Mesothelial cell of epicardium (in vitro differentiated cells): ENCODE measurements at regions not wholly inside any gene's neighbourhood (a gene's known extent, or its start where the extent isn't known, plus 50 kb on each side); places are given as distances from the start of the nearest gene placed in this dataset.

Experiments
- DNase-seq, 2 experiments: peaks; one replicate each; pipeline ENCODE4 v3.0.0; 2021; ENCODE audit warnings: low spot score in 2 of 2; ENCODE audit not compliant: unreplicated experiment in 2 of 2
- H3K27ac Mint-ChIP-seq: 2 replicates; pipeline ENCODE4 v1.8.0; 2021; ENCODE audit warnings: mixed read lengths
- H3K27me3 Mint-ChIP-seq: 2 replicates; pipeline ENCODE4 v1.8.0; 2021; ENCODE audit warnings: low read depth, mixed read lengths
- H3K36me3 Mint-ChIP-seq: 2 replicates; pipeline ENCODE4 v1.8.0; 2021; ENCODE audit warnings: mixed read lengths
- H3K4me1 Mint-ChIP-seq: 2 replicates; pipeline ENCODE4 v1.8.0; 2021; ENCODE audit warnings: mixed read lengths
- H3K4me3 Mint-ChIP-seq: 2 replicates; pipeline ENCODE4 v1.8.0; 2021; ENCODE audit warnings: mild to moderate bottlenecking, moderate library complexity, mixed read lengths
- H3K9me3 Mint-ChIP-seq: 2 replicates; pipeline ENCODE4 v1.8.0; 2021; ENCODE audit warnings: mixed read lengths
- TF ChIP-seq, protein P1 (sequence below): fragments of 200-600 bp; sonication (generic); IDR thresholded peaks from one replicate; pipeline ENCODE4 v1.5.0; 2021; ENCODE audit warnings: antibody characterized with exemption; ENCODE audit not compliant: unreplicated experiment

DNA sequence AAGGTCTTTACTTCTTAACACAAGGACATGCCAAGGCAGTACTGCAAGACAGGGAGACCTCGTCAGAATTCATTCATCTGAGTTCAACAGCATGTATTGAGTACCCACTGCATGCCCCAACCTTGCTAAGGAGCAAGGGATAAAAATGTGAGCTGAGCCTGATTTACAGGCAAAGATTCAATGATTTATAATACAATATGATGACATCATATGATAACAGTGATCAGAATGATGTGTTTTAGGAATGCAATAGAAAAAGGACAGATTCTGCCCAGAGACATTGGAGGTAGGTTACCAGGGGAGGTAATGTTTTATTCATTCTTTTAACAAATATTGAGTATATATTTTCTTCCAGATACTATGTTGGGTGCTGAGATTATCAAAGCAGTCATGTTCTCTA, 406.6 kb downstream of the ARHGEF28 start:
- Mint-ChIP-seq H3K4me3 (no peak overlapping the region), H3K4me1 (peaks cover 42% of the 10 kb centered on the region), H3K9me3 (no peaks in the 10 kb centered on the region), H3K27ac (no peak overlapping the region), H3K36me3 (no peaks in the 10 kb centered on the region), H3K27me3 (peaks cover 14% of the 10 kb centered on the region)
- DNase-seq: no peak
- TF ChIP-seq, protein P1, sequence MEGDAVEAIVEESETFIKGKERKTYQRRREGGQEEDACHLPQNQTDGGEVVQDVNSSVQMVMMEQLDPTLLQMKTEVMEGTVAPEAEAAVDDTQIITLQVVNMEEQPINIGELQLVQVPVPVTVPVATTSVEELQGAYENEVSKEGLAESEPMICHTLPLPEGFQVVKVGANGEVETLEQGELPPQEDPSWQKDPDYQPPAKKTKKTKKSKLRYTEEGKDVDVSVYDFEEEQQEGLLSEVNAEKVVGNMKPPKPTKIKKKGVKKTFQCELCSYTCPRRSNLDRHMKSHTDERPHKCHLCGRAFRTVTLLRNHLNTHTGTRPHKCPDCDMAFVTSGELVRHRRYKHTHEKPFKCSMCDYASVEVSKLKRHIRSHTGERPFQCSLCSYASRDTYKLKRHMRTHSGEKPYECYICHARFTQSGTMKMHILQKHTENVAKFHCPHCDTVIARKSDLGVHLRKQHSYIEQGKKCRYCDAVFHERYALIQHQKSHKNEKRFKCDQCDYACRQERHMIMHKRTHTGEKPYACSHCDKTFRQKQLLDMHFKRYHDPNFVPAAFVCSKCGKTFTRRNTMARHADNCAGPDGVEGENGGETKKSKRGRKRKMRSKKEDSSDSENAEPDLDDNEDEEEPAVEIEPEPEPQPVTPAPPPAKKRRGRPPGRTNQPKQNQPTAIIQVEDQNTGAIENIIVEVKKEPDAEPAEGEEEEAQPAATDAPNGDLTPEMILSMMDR: no peak

DNA sequence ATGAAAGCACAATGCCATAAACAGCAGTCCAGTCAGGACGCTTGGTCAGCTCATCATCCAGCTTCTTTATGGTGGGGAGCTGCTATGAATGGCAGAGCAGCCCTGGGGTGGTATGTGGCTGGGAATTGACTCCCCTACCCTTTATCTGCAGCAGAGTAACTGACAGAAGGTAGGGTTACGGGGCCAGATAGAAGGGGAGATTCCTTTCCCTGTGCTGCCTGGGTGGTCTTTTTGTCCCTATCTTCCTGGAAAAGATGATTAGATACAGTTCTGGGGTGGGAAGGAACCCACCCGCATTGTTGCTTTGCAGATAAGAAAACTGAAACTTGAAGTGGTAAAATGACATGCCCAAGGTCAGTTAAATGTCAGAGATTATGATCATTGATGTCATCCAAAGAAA, 405.5 kb downstream of the ARHGEF28 start:
- TF ChIP-seq, protein P1: no peak
- peaks cover 16% of the 10 kb centered on the region for H3K27me3 Mint-ChIP-seq
- no peak overlapping the region for H3K27ac Mint-ChIP-seq
- H3K4me3 Mint-ChIP-seq: no peak overlapping the region
- no peaks in the 10 kb centered on the region for H3K36me3 Mint-ChIP-seq
- H3K4me1 Mint-ChIP-seq: peaks cover 40% of the 10 kb centered on the region
- no peaks in the 10 kb centered on the region for H3K9me3 Mint-ChIP-seq
- no peak for DNase-seq

DNA sequence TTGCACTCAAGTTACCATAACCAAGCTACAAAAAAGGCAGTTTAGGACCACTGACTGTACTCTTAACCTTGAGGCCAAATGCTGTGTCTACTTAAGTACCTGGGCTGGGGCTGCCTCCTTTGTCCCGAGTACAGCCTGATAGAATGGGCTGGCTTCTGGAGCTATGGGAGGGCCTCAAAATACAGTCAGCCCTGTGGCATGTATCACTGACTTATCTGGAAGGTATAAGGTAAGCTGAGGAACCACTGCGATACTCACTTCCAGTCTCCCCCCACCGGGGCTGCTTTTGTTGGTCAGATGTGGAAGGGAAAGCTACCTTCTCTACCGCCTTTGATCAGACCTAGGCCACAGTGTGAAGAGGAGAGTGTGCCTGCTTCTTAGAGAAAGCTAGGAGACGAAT, 404.8 kb downstream of the ARHGEF28 start:
- Mint-ChIP-seq H3K4me1 (peaks cover 37% of the 10 kb centered on the region), H3K27me3 (peaks cover 16% of the 10 kb centered on the region), H3K9me3 (no peaks in the 10 kb centered on the region), H3K27ac (no peak overlapping the region), H3K4me3 (no peak overlapping the region), H3K36me3 (no peaks in the 10 kb centered on the region)
- DNase-seq: no peak
- TF ChIP-seq, protein P1: no peak

DNA sequence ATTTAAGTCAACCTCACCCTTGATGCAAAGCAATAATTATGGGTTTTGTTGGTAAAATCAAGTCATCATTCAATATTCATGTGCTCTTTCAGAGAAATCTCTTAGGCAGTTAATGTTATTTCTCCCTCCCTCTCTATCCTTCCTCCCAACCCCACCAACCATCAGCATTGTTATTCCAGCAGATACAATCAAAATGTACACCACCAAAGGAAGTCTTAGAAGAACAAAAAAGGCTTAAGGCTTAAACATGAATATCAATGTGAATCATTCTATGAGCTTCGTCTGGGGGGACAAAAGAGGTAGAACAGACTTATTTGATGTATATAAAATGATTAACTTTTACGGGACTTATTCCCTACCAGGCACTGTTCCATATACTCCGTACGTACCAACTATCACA, 404.4 kb downstream of the ARHGEF28 start:
- TF ChIP-seq, protein P1: no peak
- H3K4me1 Mint-ChIP-seq: peaks cover 35% of the 10 kb centered on the region
- no peaks in the 10 kb centered on the region for H3K36me3 Mint-ChIP-seq
- peaks cover 16% of the 10 kb centered on the region for H3K27me3 Mint-ChIP-seq
- no peak overlapping the region for H3K27ac Mint-ChIP-seq
- H3K4me3 Mint-ChIP-seq: no peak overlapping the region
- H3K9me3 Mint-ChIP-seq: no peaks in the 10 kb centered on the region
- no peak for DNase-seq

DNA sequence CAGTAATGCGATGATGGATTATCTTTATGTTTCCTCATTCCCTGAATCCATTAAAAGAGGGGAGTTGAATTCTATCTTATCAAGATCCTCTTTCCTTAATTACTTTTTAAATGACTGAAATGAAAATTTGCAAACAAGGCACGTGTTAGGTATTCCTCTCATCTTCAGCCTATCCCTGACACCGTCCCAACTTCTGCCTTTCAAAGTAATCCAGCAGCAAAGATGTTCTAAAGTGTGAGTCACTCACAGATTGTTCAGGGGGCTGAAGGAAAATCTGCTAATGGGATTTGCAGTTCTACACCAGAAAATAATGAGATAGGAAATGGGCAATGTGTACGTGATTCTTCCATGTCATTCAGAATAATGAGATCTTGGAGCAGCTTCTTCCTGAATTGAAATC, 403.0 kb downstream of the ARHGEF28 start:
- Mint-ChIP-seq H3K9me3 (no peaks in the 10 kb centered on the region), H3K4me3 (no peak overlapping the region), H3K4me1 (peaks cover 27% of the 10 kb centered on the region), H3K27me3 (peaks cover 17% of the 10 kb centered on the region), H3K27ac (no peak overlapping the region), H3K36me3 (no peaks in the 10 kb centered on the region)
- TF ChIP-seq, protein P1: no peak
- no peak for DNase-seq

DNA sequence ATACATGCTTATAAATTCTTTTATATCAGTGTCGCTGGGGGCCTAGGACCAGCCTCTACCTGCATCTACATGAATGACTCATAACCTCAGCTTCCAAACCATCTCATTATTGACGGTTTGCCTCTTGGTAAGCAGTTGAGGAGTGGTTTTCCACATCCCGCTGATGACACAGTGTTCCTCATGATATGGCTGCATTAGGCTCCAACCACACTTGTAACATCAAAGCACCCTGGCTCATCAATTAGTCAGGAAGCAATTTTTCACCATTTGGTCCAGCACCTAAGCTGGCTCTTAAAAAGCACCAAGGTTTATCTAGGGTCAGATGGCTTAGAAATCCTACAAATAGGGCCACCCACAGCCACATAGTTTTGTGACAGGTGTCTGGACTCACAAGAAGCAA, 402.4 kb downstream of the ARHGEF28 start:
- Mint-ChIP-seq H3K9me3 (no peaks in the 10 kb centered on the region), H3K4me3 (no peak overlapping the region), H3K36me3 (no peaks in the 10 kb centered on the region), H3K4me1 (peaks cover 27% of the 10 kb centered on the region), H3K27me3 (peaks cover 22% of the 10 kb centered on the region), H3K27ac (no peak overlapping the region)
- TF ChIP-seq, protein P1: no peak
- DNase-seq: no peak
